IPS-15b (cell line): ENCODE measurements at regions not wholly inside any gene's neighbourhood (a gene's known extent, or its start where the extent isn't known, plus 50 kb on each side); places are given as distances from the start of the nearest gene placed in this dataset.

Experiments
- H3K27me3 ChIP-seq: one replicate; pipeline ENCODE4 v1.6.1; 2013; ENCODE audit warnings: low read length; ENCODE audit not compliant: control insufficient read depth, insufficient read depth
- H3K36me3 ChIP-seq: one replicate; pipeline ENCODE4 v1.6.1; 2013; ENCODE audit warnings: low read length; ENCODE audit not compliant: control insufficient read depth, insufficient read depth
- H3K4me1 ChIP-seq: one replicate; pipeline ENCODE4 v1.6.1; 2013; ENCODE audit warnings: mild to moderate bottlenecking, low read length; ENCODE audit not compliant: control insufficient read depth, insufficient read depth
- H3K4me3 ChIP-seq: one replicate; pipeline ENCODE4 v1.5.1; 2013; ENCODE audit warnings: low read depth, low read length
- H3K9ac ChIP-seq: one replicate; pipeline ENCODE4 v1.6.1; 2013; ENCODE audit warnings: low read depth, mild to moderate bottlenecking, low read length
- H3K9me3 ChIP-seq: one replicate; pipeline ENCODE4 v1.6.1; 2013; ENCODE audit warnings: mild to moderate bottlenecking, low read length; ENCODE audit not compliant: control insufficient read depth, insufficient read depth

- Histone ChIP-seq H3K9ac (no peak overlapping the region), H3K9me3 (no peaks in the 10 kb centered on the region), H3K4me3 (no peak overlapping the region), H3K27me3 (peaks cover 8% of the 10 kb centered on the region), H3K36me3 (no peaks in the 10 kb centered on the region), H3K4me1 (peaks cover 3% of the 10 kb centered on the region)
Observed at GRCh38 chr2:120567128-120567527, 168.5 kb upstream of the GLI2 start.

- Histone ChIP-seq H3K27me3 (peaks cover 19% of the 10 kb centered on the region), H3K4me1 (peaks cover 3% of the 10 kb centered on the region), H3K9me3 (no peaks in the 10 kb centered on the region), H3K9ac (no peak overlapping the region), H3K4me3 (no peak overlapping the region), H3K36me3 (no peaks in the 10 kb centered on the region)
Observed at GRCh38 chr2:120568089-120568974, 167.3 kb upstream of the GLI2 start.

GRCh38 chr2:120568975-120569268, 166.7 kb upstream of the GLI2 start:
- H3K9me3 ChIP-seq, result no peaks in the 10 kb centered on the region
- H3K9ac ChIP-seq, result no peak overlapping the region
- H3K4me1 ChIP-seq, result peaks cover 3% of the 10 kb centered on the region
- H3K27me3 ChIP-seq, result peaks cover 25% of the 10 kb centered on the region
- no peaks in the 10 kb centered on the region for H3K36me3 ChIP-seq
- no peak overlapping the region for H3K4me3 ChIP-seq

GRCh38 chr2:120570001-120570400, 165.7 kb upstream of the GLI2 start:
- Histone ChIP-seq H3K4me1 (no peaks in the 10 kb centered on the region), H3K9me3 (no peaks in the 10 kb centered on the region), H3K4me3 (no peak overlapping the region), H3K9ac (no peak overlapping the region), H3K36me3 (no peaks in the 10 kb centered on the region), H3K27me3 (peaks cover 35% of the 10 kb centered on the region)

GRCh38 chr2:120570546-120570945, 165.1 kb upstream of the GLI2 start:
- Histone ChIP-seq H3K36me3 (no peaks in the 10 kb centered on the region), H3K9ac (no peak overlapping the region), H3K9me3 (no peaks in the 10 kb centered on the region), H3K27me3 (peaks cover 35% of the 10 kb centered on the region), H3K4me3 (no peak overlapping the region), H3K4me1 (no peaks in the 10 kb centered on the region)

GRCh38 chr2:120571015-120571728, 164.5 kb upstream of the GLI2 start:
- Histone ChIP-seq H3K27me3 (peaks cover 35% of the 10 kb centered on the region), H3K9ac (no peak overlapping the region), H3K4me3 (no peak overlapping the region), H3K4me1 (peaks cover 3% of the 10 kb centered on the region), H3K36me3 (no peaks in the 10 kb centered on the region), H3K9me3 (no peaks in the 10 kb centered on the region)

GRCh38 chr2:120572226-120572625, 163.4 kb upstream of the GLI2 start:
- H3K9ac ChIP-seq, result no peak overlapping the region
- peaks cover 6% of the 10 kb centered on the region for H3K4me1 ChIP-seq
- H3K4me3 ChIP-seq, result no peak overlapping the region
- peaks cover 38% of the 10 kb centered on the region for H3K27me3 ChIP-seq
- no peaks in the 10 kb centered on the region for H3K9me3 ChIP-seq
- H3K36me3 ChIP-seq, result no peaks in the 10 kb centered on the region

GRCh38 chr2:120574620-120575019, 161.0 kb upstream of the GLI2 start:
- no peak overlapping the region for H3K9ac ChIP-seq
- H3K9me3 ChIP-seq, result no peaks in the 10 kb centered on the region
- no peaks in the 10 kb centered on the region for H3K36me3 ChIP-seq
- no peak overlapping the region for H3K4me3 ChIP-seq
- peaks cover 6% of the 10 kb centered on the region for H3K4me1 ChIP-seq
- peaks cover 57% of the 10 kb centered on the region for H3K27me3 ChIP-seq

- H3K4me1 ChIP-seq, result peaks cover 6% of the 10 kb centered on the region
- no peaks in the 10 kb centered on the region for H3K36me3 ChIP-seq
- peaks cover 59% of the 10 kb centered on the region for H3K27me3 ChIP-seq
- H3K4me3 ChIP-seq, result no peak overlapping the region
- no peaks in the 10 kb centered on the region for H3K9me3 ChIP-seq
- no peak overlapping the region for H3K9ac ChIP-seq
Observed at GRCh38 chr2:120575966-120576365, 159.7 kb upstream of the GLI2 start.

- Histone ChIP-seq H3K9ac (no peak overlapping the region), H3K36me3 (no peaks in the 10 kb centered on the region), H3K27me3 (peaks cover 62% of the 10 kb centered on the region), H3K4me1 (peaks cover 6% of the 10 kb centered on the region), H3K9me3 (no peaks in the 10 kb centered on the region), H3K4me3 (no peak overlapping the region)
Observed at GRCh38 chr2:120576509-120577474, 158.9 kb upstream of the GLI2 start.

GRCh38 chr2:120577721-120578295, 157.9 kb upstream of the GLI2 start:
- Histone ChIP-seq H3K9ac (no peak overlapping the region), H3K4me3 (no peak overlapping the region), H3K27me3 (peaks cover 52% of the 10 kb centered on the region), H3K36me3 (no peaks in the 10 kb centered on the region), H3K9me3 (no peaks in the 10 kb centered on the region), H3K4me1 (peaks cover 6% of the 10 kb centered on the region)
